RWPE1 (cell line): ENCODE measurements at regions not wholly inside any gene's neighbourhood (a gene's known extent, or its start where the extent isn't known, plus 50 kb on each side); places are given as distances from the start of the nearest gene placed in this dataset.
A peak's percentile ranks its signal among the peaks of the same experiment; 100 is the strongest.

Source experiments
- CTCF ChIA-PET: fragments of 350-600 bp; sonication (Branson Sonifier 250); formaldehyde crosslinking; extraction: SDS; loops from one replicate; lab custom pipeline; 2021; lab: Yijun Ruan, JAX
- POLR2A ChIA-PET: fragments of 400-600 bp; formaldehyde crosslinking; extraction: SDS; loops from one replicate; lab custom pipeline; 2020; ENCODE audit warnings: antibody characterized with exemption; ENCODE audit not compliant: low non-redundant PET; lab: Yijun Ruan, JAX
- DNase-seq: peaks from one replicate; pipeline ENCODE4 v3.0.0; 2012; ENCODE audit warnings: low spot score
- H3K27ac ChIP-seq: fragments of 450-650 bp; 2 replicates; pipeline ENCODE4 v1.5.1; 2017
- CTCF ChIP-seq: fragments of 450-650 bp; conservative IDR thresholded peaks from 2 replicates; pipeline ENCODE4 v1.5.1; 2017; ENCODE audit warnings: low read depth, mild to moderate bottlenecking

GRCh38 chr3:96266395-96267190 lies 547.8 kb upstream of the EPHA6 start:
- DNase-seq = peak; percentile 41
- TF ChIP-seq CTCF = no peak
- POLR2A ChIA-PET = no interaction called here
- CTCF ChIA-PET = interaction anchor here (0.7 kb wide), 1 partner anchor 1312 kb away, joined by 5 read pairs; no protein-coding TSS in a partner anchor
- no peak overlapping the region for H3K27ac ChIP-seq

GRCh38 chr3:96267577-96267976 lies 546.8 kb upstream of the EPHA6 start:
- ChIA-PET POLR2A (no interaction called here), CTCF (no interaction called here)
- no peak for TF ChIP-seq CTCF
- H3K27ac ChIP-seq = no peak overlapping the region
- DNase-seq = no peak

GRCh38 chr3:96294143-96294542 lies 520.3 kb upstream of the EPHA6 start:
- no peak overlapping the region for H3K27ac ChIP-seq
- POLR2A ChIA-PET = no interaction called here
- CTCF ChIA-PET = no interaction called here
- DNase-seq = no peak
- no peak for TF ChIP-seq CTCF

- H3K27ac ChIP-seq = no peak overlapping the region
- TF ChIP-seq CTCF = no peak
- ChIA-PET CTCF (no interaction called here), POLR2A (no interaction called here)
- no peak for DNase-seq
Measured at GRCh38 chr3:96300743-96301142, 513.7 kb upstream of the EPHA6 start.

- ChIA-PET CTCF (no interaction called here), POLR2A (no interaction called here)
- TF ChIP-seq CTCF = no peak
- no peak overlapping the region for H3K27ac ChIP-seq
- DNase-seq = no peak
Measured at GRCh38 chr3:96319166-96319565, 495.2 kb upstream of the EPHA6 start.

GRCh38 chr3:96324087-96324486 lies 490.3 kb upstream of the EPHA6 start:
- ChIA-PET POLR2A (no interaction called here), CTCF (interaction anchor here (0.6 kb wide), 1 partner anchor 9 kb away, joined by 3 read pairs; no protein-coding TSS in a partner anchor)
- DNase-seq = no peak
- TF ChIP-seq CTCF = no peak
- no peak overlapping the region for H3K27ac ChIP-seq
